GM18505 (cell line): ENCODE measurements at regions not wholly inside any gene's neighbourhood (a gene's known extent, or its start where the extent isn't known, plus 50 kb on each side); places are given as distances from the start of the nearest gene placed in this dataset.
"Not testable (repeated sequence)": the region's sequence is repeated elsewhere in the genome, so short reads cannot be mapped to it uniquely, and the experiment has no call there.

Experiments used
- ATAC-seq: cut with Tn5 transposase; IDR thresholded peaks from one replicate; pipeline ENCODE4 v1.9.1; 2021; ENCODE audit not compliant: unreplicated experiment
- POLR2A ChIP-seq: IDR thresholded peaks from 4 replicates; pipeline ENCODE4 v1.6.1; 2011; ENCODE audit warnings: borderline replicate concordance; ENCODE audit not compliant: insufficient read depth, insufficient read length; ENCODE audit errors: extremely low read depth

DNA sequence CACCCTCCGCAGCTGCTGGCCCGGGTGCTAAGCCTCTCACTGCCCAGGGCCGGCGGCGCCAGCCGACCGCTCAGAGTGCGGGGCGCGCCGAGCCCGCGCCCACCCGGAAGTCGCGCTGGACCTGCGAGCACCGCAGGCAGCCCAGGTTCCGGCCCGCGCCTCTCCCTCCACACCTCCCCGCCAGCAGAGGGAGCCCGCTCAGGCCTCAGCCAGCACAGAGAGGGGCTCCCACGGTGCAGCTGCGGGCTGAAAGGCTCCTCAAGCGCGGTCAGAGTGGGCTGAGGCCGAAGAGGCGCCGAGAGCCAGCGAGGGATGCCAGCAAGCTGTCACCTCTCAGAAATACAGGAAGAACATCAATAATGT lies 202.0 kb upstream of the C1QTNF3 start:
- TF ChIP-seq POLR2A: peak; percentile 5
- peak; percentile 94 for ATAC-seq

- ATAC-seq: not testable (repeated sequence)
These were observed 202.8 kb upstream of the C1QTNF3 start for GRCh38 chr5:34245813-34246212.

GRCh38 chr5:34258598-34258997 lies 215.6 kb upstream of the C1QTNF3 start:
- not testable (repeated sequence) for ATAC-seq

- ATAC-seq: not testable (repeated sequence)
These were observed 218.0 kb upstream of the C1QTNF3 start for GRCh38 chr5:34261020-34261419.

- ATAC-seq: not testable (repeated sequence)
These were observed 223.1 kb upstream of the C1QTNF3 start for GRCh38 chr5:34266151-34266550.

- not testable (repeated sequence) for ATAC-seq
These were observed 253.7 kb upstream of the C1QTNF3 start for GRCh38 chr5:34296759-34297158.

- not testable (repeated sequence) for ATAC-seq
These were observed 286.2 kb upstream of the C1QTNF3 start for GRCh38 chr5:34329201-34329600.

GRCh38 chr5:34329611-34330108 lies 286.6 kb upstream of the C1QTNF3 start:
- not testable (repeated sequence) for ATAC-seq

- ATAC-seq: not testable (repeated sequence)
These were observed 289.0 kb upstream of the C1QTNF3 start for GRCh38 chr5:34331928-34332454.

DNA sequence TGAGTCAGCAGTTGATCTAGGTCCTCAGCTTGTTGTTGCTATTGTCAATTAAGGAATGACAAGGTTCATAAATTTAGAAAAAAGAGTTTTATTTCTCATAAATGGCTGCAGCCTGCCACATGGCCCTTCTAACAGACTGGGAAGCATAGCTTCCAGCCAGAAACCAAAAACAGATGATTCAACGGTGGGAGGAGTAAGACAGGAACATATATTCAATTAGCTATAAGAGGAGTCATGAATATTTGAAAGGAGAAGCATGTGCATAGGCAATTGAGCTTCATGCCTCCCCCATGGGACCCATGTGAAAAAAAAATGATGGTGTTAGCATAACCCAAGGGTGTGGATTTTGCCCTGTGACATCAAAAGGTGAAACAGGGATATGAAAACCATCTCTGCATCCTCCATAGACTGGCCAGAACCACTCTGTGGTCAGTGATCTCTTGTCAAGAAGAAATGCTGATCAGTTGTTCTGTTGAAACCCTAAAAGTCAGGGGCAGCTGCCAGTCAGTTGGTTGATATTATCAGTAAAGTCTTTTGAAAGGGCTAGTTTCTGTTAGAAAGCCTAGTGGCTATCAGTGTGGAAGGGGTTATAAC lies 296.5 kb upstream of the C1QTNF3 start:
- not testable (repeated sequence) for ATAC-seq

DNA sequence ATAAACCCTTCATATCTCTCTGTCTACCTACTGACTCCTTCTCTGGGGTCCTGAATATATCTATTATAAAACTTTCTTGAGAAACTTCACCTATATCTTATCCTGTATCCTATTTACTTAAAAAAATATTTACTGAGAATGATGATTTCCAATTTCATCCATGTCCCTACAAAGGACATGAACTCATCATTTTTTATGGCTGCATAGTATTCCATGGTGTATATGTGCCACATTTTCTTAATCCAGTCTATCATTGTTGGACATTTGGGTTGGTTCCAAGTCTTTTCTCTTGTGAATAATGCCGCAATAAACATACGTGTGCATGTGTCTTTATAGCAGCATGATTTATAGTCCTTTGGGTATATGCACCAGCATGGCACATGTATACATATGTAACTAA lies 301.7 kb upstream of the RAI14 start:
- ATAC-seq: not testable (repeated sequence)

GRCh38 chr5:34371417-34371816 lies 284.7 kb upstream of the RAI14 start:
- not testable (repeated sequence) for ATAC-seq

- not testable (repeated sequence) for ATAC-seq
These were observed 284.3 kb upstream of the RAI14 start for GRCh38 chr5:34371817-34372216.

DNA sequence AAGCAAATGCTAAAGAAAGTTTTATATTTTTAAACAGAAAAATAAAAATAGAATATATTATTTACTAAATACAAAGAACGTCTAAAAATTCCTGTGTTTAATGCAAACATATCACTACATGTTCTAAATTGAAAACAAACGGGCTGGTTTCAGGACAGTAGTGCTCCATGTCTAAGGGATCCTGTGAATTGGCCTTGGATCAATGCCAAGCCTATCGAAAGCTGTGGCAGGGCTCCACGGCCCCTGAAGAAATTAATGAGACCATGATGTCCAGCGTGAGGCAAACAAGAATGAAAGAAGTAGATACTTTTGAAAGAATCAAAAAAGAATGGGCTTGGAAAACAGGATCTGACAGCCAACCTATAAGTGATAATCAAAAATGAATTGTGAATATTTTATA lies 283.4 kb upstream of the RAI14 start:
- ATAC-seq: not testable (repeated sequence)

DNA sequence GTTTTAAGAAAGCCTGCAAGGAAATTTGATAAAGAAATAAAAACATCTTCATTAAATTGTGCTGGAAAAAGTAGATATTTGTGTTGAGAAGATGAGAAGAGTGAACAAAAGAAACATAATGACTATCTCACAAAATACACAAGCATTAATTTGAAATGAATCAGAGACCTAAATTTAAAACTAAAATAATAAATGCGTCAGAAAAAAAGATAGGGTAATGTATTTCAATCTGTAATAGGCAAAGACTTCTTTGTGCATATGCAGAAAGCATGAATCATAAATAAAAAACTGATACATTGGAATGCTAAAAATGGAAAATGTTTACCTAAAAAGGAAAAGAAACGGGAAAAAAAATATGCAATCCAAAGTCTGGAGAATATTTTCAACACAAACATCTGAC lies 278.5 kb upstream of the RAI14 start:
- ATAC-seq: not testable (repeated sequence)

- not testable (repeated sequence) for ATAC-seq
These were observed 277.6 kb upstream of the RAI14 start for GRCh38 chr5:34378498-34378897.

- not testable (repeated sequence) for ATAC-seq
These were observed 267.4 kb upstream of the RAI14 start for GRCh38 chr5:34388754-34389153.
